Activated CD8-positive, alpha-beta T cell treated with anti-CD3 and anti-CD28 coated beads for 36 hours (primary cell): ENCODE measurements at regions not wholly inside any gene's neighbourhood (a gene's known extent, or its start where the extent isn't known, plus 50 kb on each side); places are given as distances from the start of the nearest gene placed in this dataset.

Source experiments
- ATAC-seq: fragments of 200-7000 bp; cut with Tn5 transposase; one replicate; pipeline ENCODE4 v1.10.0; 2021; ENCODE audit warnings: mild to moderate bottlenecking, moderate library complexity
- CTCF ChIA-PET: fragments of 350-600 bp; sonication (Branson Sonifier 250); formaldehyde crosslinking; loops from one replicate; lab custom pipeline; 2021; ENCODE audit warnings: antibody characterized with exemption; lab: Charles Lee
- POLR2A ChIA-PET: fragments of 350-600 bp; sonication (Branson Sonifier 250); formaldehyde crosslinking; loops from one replicate; lab custom pipeline; 2021; ENCODE audit warnings: antibody characterized with exemption; lab: Charles Lee
- DNase-seq: peaks from one replicate; pipeline ENCODE4 v3.0.0-alpha.2; 2020
- H3K27ac Mint-ChIP-seq: one replicate; pipeline ENCODE4 v1.8.0; 2021; ENCODE audit warnings: mild to moderate bottlenecking, mixed read lengths
- H3K27me3 Mint-ChIP-seq: one replicate; pipeline ENCODE4 v1.8.0; 2021; ENCODE audit warnings: mixed read lengths
- H3K36me3 Mint-ChIP-seq: one replicate; pipeline ENCODE4 v1.8.0; 2021; ENCODE audit warnings: low read depth, mixed read lengths
- H3K4me1 Mint-ChIP-seq: one replicate; pipeline ENCODE4 v1.8.0; 2021; ENCODE audit warnings: low read depth, mixed read lengths
- H3K4me3 Mint-ChIP-seq: one replicate; pipeline ENCODE4 v1.8.0; 2021; ENCODE audit warnings: mild to moderate bottlenecking, moderate library complexity, mixed read lengths
- H3K9me3 Mint-ChIP-seq: one replicate; pipeline ENCODE4 v1.8.0; 2021; ENCODE audit warnings: mixed read lengths
- CTCF ChIP-seq: fragments of 200-600 bp; IDR thresholded peaks from one replicate; pipeline ENCODE4 v1.8.0; 2022; ENCODE audit warnings: antibody characterized with exemption, mild to moderate bottlenecking
- intact Hi-C: fragments of 100-400 bp; cut with micrococcal nuclease; formaldehyde crosslinking; loops from one replicate; pipeline ENCODE4 v1.10.0; 2022

GRCh38 chr22:27594020-27594419 lies 207.5 kb downstream of the MN1 start:
- DNase-seq (no peak), ATAC-seq (no peak)
- no peaks in the 10 kb centered on the region for H3K36me3 Mint-ChIP-seq
- H3K4me1 Mint-ChIP-seq, result no peaks in the 10 kb centered on the region
- H3K27me3 Mint-ChIP-seq, result no peaks in the 10 kb centered on the region
- H3K27ac Mint-ChIP-seq, result no peak overlapping the region
- ChIA-PET POLR2A (no interaction called here), CTCF (no interaction called here)
- TF ChIP-seq CTCF, result no peak
- no peaks in the 10 kb centered on the region for H3K9me3 Mint-ChIP-seq
- intact Hi-C loops, result no loop called here
- H3K4me3 Mint-ChIP-seq, result no peak overlapping the region

DNA sequence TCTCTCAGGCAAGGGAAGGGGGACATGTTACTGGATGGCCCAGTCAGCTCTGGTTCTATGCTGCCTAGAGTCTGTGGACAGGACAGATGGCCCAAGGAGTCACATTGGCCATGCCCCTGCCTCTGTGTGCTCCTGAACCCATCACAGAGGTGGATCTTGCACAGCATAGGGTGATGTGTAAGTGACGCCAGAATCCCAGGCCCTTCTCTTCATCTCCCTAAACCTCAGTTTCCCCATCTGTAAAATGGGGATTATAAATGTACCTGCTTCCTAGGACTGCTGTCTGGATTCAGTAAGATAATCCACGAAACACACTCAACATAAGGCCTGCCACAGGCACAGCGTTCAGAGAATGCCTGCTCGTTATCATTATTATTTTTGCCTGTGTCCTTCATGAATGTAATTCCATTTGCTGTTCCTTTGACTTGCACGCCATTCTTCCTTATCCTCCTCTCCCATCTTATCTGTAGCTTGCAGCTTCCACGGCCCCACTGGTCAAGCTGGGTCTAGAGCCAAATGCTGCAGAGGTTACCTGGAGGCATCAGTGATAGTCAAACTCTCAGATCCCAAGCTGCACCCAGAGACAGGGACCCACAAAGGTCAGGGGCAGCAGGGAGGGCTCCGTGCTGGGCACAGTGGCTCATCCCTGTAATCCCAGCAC lies 207.0 kb downstream of the MN1 start:
- H3K4me1 Mint-ChIP-seq, result no peaks in the 10 kb centered on the region
- DNase-seq, result no peak
- no peaks in the 10 kb centered on the region for H3K36me3 Mint-ChIP-seq
- no peaks in the 10 kb centered on the region for H3K9me3 Mint-ChIP-seq
- no peak for ATAC-seq
- ChIA-PET POLR2A (no interaction called here), CTCF (no interaction called here)
- H3K27ac Mint-ChIP-seq, result no peak overlapping the region
- H3K4me3 Mint-ChIP-seq, result no peak overlapping the region
- TF ChIP-seq CTCF, result no peak
- H3K27me3 Mint-ChIP-seq, result no peaks in the 10 kb centered on the region
- intact Hi-C loops, result no loop called here

GRCh38 chr22:27596133-27596870 lies 205.3 kb downstream of the MN1 start:
- intact Hi-C loops, result no loop called here
- POLR2A ChIA-PET, result no interaction called here
- H3K36me3 Mint-ChIP-seq, result no peaks in the 10 kb centered on the region
- CTCF ChIA-PET, result no interaction called here
- ATAC-seq (no peak), DNase-seq (no peak)
- no peak overlapping the region for H3K27ac Mint-ChIP-seq
- H3K9me3 Mint-ChIP-seq, result no peaks in the 10 kb centered on the region
- no peaks in the 10 kb centered on the region for H3K4me1 Mint-ChIP-seq
- H3K4me3 Mint-ChIP-seq, result no peak overlapping the region
- H3K27me3 Mint-ChIP-seq, result peaks cover 2% of the 10 kb centered on the region
- no peak for TF ChIP-seq CTCF

GRCh38 chr22:27597703-27598444 lies 203.7 kb downstream of the MN1 start:
- ChIA-PET POLR2A (no interaction called here), CTCF (no interaction called here)
- no peak overlapping the region for H3K27ac Mint-ChIP-seq
- ATAC-seq, result no peak
- DNase-seq, result no peak
- no peaks in the 10 kb centered on the region for H3K9me3 Mint-ChIP-seq
- no peaks in the 10 kb centered on the region for H3K4me1 Mint-ChIP-seq
- H3K4me3 Mint-ChIP-seq, result no peak overlapping the region
- TF ChIP-seq CTCF, result no peak
- peaks cover 2% of the 10 kb centered on the region for H3K27me3 Mint-ChIP-seq
- intact Hi-C loops, result no loop called here
- H3K36me3 Mint-ChIP-seq, result no peaks in the 10 kb centered on the region

DNA sequence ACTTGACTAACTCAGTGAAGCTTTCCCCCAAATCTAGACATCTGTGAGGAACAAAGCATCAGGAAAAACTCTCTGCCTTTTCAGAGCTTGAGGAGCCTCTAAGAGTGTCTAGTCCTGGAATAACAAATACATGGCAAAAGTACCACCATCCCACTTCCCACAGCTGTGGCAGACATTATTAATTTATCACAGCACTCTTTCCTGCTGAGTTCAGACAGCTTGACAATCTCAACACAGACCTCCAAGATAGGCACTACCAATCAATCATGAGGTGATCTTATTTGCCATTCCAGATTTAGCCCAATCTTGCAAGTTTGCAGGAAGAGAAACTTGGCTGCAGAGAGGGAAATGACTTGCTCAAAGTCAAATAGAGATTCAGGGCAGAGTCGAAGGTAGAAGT lies 202.8 kb downstream of the MN1 start:
- Mint-ChIP-seq H3K9me3 (no peaks in the 10 kb centered on the region), H3K4me1 (no peaks in the 10 kb centered on the region), H3K27ac (no peak overlapping the region), H3K36me3 (no peaks in the 10 kb centered on the region), H3K4me3 (no peak overlapping the region), H3K27me3 (peaks cover 2% of the 10 kb centered on the region)
- ChIA-PET CTCF (no interaction called here), POLR2A (no interaction called here)
- intact Hi-C loops, result no loop called here
- TF ChIP-seq CTCF, result no peak
- ATAC-seq (no peak), DNase-seq (no peak)
